Pancreas (tissue), 10 donors: ENCODE measurements at regions not wholly inside any gene's neighbourhood (a gene's known extent, or its start where the extent isn't known, plus 50 kb on each side); places are given as distances from the start of the nearest gene placed in this dataset.

Source experiments
- ATAC-seq, 4 donors: fragments of 200-7000 bp; cut with Tn5 transposase; one replicate each; pipeline versions ENCODE4 v1.8.0 to v1.9.1; 2020; ENCODE audit warnings: mild to moderate bottlenecking in 4 of 4, moderate library complexity in 4 of 4
- DNase-seq, 6 donors: peaks; one replicate each; pipeline ENCODE4 v3.0.0-alpha.2; 2020
- FAIRE-seq: peaks from 2 replicates; lab custom pipeline; 2012; peaks lifted over from hg19 to GRCh38; lab: Jason Lieb, UNC
- H3K27ac ChIP-seq, 4 donors: fragments of 200-600 bp; sonication (generic); 1 replicate in 3 of 4; 2 replicates in 1 of 4; pipeline versions ENCODE4 v1.5.0 to v1.8.0; 2020
- H3K27me3 ChIP-seq, 4 donors: fragments of 200-600 bp; one replicate each; pipeline ENCODE4 v1.8.0; 2021
- H3K36me3 ChIP-seq, 3 donors: fragments of 200-600 bp; sonication (generic) in 1 of 3; one replicate each; pipeline versions ENCODE4 v1.5.0 to v1.8.0; 2020 to 2021
- H3K4me1 ChIP-seq, 3 donors: fragments of 200-600 bp; one replicate each; pipeline ENCODE4 v1.8.0; 2021
- H3K4me3 ChIP-seq, 4 donors: fragments of 200-600 bp; sonication (generic) in 2 of 4; one replicate each; pipeline versions ENCODE4 v1.5.0 to v1.8.0; 2020 to 2021
- H3K9me3 ChIP-seq, 4 donors: fragments of 200-600 bp; one replicate each; pipeline ENCODE4 v1.8.0; 2021
- CTCF ChIP-seq, 4 donors: fragments of 200-600 bp; sonication (generic) in 3 of 4; IDR thresholded peaks; one replicate each; pipeline versions ENCODE4 v1.5.0 to v1.8.0; 2021; ENCODE audit warnings: antibody characterized with exemption in 4 of 4
- WGBS, 2 donors: extraction: QIAGEN DNeasy Blood & Tissue Kit; methylation state at CpG; one replicate each; pipeline ENCODE4 v1.1.7; 2013; 5-methylcytosine and 5-hydroxymethylcytosine counted together
- intact Hi-C, 3 donors: fragments of 100-400 bp; cut with DNase I; formaldehyde crosslinking; loops; one replicate each; pipeline versions ENCODE4 v1.11.1 to v1.14.2; 2022
- donor health status: healthy with polysubstance abuse.
- donor health status: DM: no; HTN: no; CAD: no; lungs with moderate emphysema.
- donor health status: DM: no; HTN: no; CAD: no.
- donor health status: control.
- donor health status: control.
- donor health status: Bipolar disorder and iron deficiency.
- donor health status: DM: yes; HTN: yes; CAD: no.
- donor health status: DM: no; HTN: no; CAD: no.
- donor health status: DM: no; HTN: no; CAD: no.
- donor health status: DM: yes; HTN: yes; CAD: no.

GRCh38 chr9:25573281-25573680, 105.0 kb downstream of the TUSC1 start:
- FAIRE-seq: no peak
- 76 to 84% methylated on average over 5 of the region's 5 CpGs for WGBS, 2 donors
- no peak for ATAC-seq
- Histone ChIP-seq H3K36me3 (no peaks in the 10 kb centered on the region), H3K4me1 (no peaks in the 10 kb centered on the region), H3K27me3 (no peaks in the 10 kb centered on the region), H3K9me3 (peaks cover 0 to 2% (median 0%) of the 10 kb centered on the region in 4 donors), H3K27ac (no peak overlapping the region), H3K4me3 (no peak overlapping the region)
- no peak for TF ChIP-seq CTCF (IDR thresholded peaks at IDR 0.05)
- intact Hi-C loops: no loop called here
- no peak for DNase-seq

- no peaks in the 10 kb centered on the region for H3K27me3 ChIP-seq
- H3K27ac ChIP-seq: no peak overlapping the region
- no peak for ATAC-seq
- DNase-seq: no peak
- TF ChIP-seq CTCF (IDR thresholded peaks at IDR 0.05): no peak
- WGBS, 2 donors: 27 to 44% methylated on average over 2 of the region's 2 CpGs
- intact Hi-C loops: no loop called here
- no peaks in the 10 kb centered on the region for H3K4me1 ChIP-seq
- H3K9me3 ChIP-seq: peaks cover 0 to 2% (median 0%) of the 10 kb centered on the region in 4 donors
- no peaks in the 10 kb centered on the region for H3K36me3 ChIP-seq
- H3K4me3 ChIP-seq: no peak overlapping the region
- FAIRE-seq: no peak
Measured at GRCh38 chr9:25571491-25571890, 106.8 kb downstream of the TUSC1 start.

- TF ChIP-seq CTCF (IDR thresholded peaks at IDR 0.05): no peak
- Histone ChIP-seq H3K9me3 (no peaks in the 10 kb centered on the region), H3K36me3 (no peaks in the 10 kb centered on the region), H3K4me1 (no peaks in the 10 kb centered on the region), H3K27me3 (no peaks in the 10 kb centered on the region), H3K27ac (no peak overlapping the region), H3K4me3 (no peak overlapping the region)
- no peak for FAIRE-seq
- intact Hi-C loops: no loop called here
- WGBS, 2 donors: 42 to 45% methylated on average over 6 of the region's 6 CpGs
- ATAC-seq: no peak
- DNase-seq: no peak
Measured at GRCh38 chr9:25570802-25571201, 107.4 kb downstream of the TUSC1 start.

GRCh38 chr9:25562101-25562500, 116.1 kb downstream of the TUSC1 start:
- peaks cover 0 to 5% (median 0%) of the 10 kb centered on the region in 4 donors for H3K27me3 ChIP-seq
- WGBS, 2 donors: 23 to 30% methylated on average over 2 of the region's 2 CpGs
- intact Hi-C loops: no loop called here
- H3K9me3 ChIP-seq: no peaks in the 10 kb centered on the region
- DNase-seq (no peak), ATAC-seq (no peak), FAIRE-seq (no peak)
- H3K27ac ChIP-seq: no peak overlapping the region
- H3K36me3 ChIP-seq: no peaks in the 10 kb centered on the region
- no peak for TF ChIP-seq CTCF (IDR thresholded peaks at IDR 0.05)
- no peaks in the 10 kb centered on the region for H3K4me1 ChIP-seq
- H3K4me3 ChIP-seq: no peak overlapping the region

- no peaks in the 10 kb centered on the region for H3K4me1 ChIP-seq
- TF ChIP-seq CTCF (IDR thresholded peaks at IDR 0.05): no peak
- no peak overlapping the region for H3K27ac ChIP-seq
- no peak for DNase-seq
- no peak for FAIRE-seq
- no peak for ATAC-seq
- no peaks in the 10 kb centered on the region for H3K9me3 ChIP-seq
- H3K4me3 ChIP-seq: no peak overlapping the region
- intact Hi-C loops: no loop called here
- H3K36me3 ChIP-seq: no peaks in the 10 kb centered on the region
- H3K27me3 ChIP-seq: peaks cover 0 to 5% (median 0%) of the 10 kb centered on the region in 4 donors
- 47 to 57% methylated on average over 6 of the region's 6 CpGs for WGBS, 2 donors
Measured at GRCh38 chr9:25557645-25558300, 120.5 kb downstream of the TUSC1 start.
